GM19043 (cell line): ENCODE measurements at regions not wholly inside any gene's neighbourhood (a gene's known extent, or its start where the extent isn't known, plus 50 kb on each side); places are given as distances from the start of the nearest gene placed in this dataset.

Source experiments
- ATAC-seq: cut with Tn5 transposase; IDR thresholded peaks from one replicate; pipeline ENCODE4 v1.9.1; 2021; ENCODE audit warnings: low read depth; ENCODE audit not compliant: unreplicated experiment

- no peak for ATAC-seq
Measured at GRCh38 chr5:126069329-126069728, 353.9 kb upstream of the GRAMD2B start.

GRCh38 chr5:126070481-126070880 lies 352.7 kb upstream of the GRAMD2B start:
- ATAC-seq = no peak

- ATAC-seq = no peak
Measured at GRCh38 chr5:126074538-126074937, 348.7 kb upstream of the GRAMD2B start.

GRCh38 chr5:126079266-126079665 lies 343.9 kb upstream of the GRAMD2B start:
- no peak for ATAC-seq

- ATAC-seq = no peak
Measured at GRCh38 chr5:126081209-126081608, 342.0 kb upstream of the GRAMD2B start.

GRCh38 chr5:126093041-126093440 lies 330.2 kb upstream of the GRAMD2B start:
- no peak for ATAC-seq

GRCh38 chr5:126093718-126094117 lies 329.5 kb upstream of the GRAMD2B start:
- no peak for ATAC-seq

- ATAC-seq = no peak
Measured at GRCh38 chr5:126094991-126095390, 328.2 kb upstream of the GRAMD2B start.

- no peak for ATAC-seq
Measured at GRCh38 chr5:126096442-126097006, 326.7 kb upstream of the GRAMD2B start.

- no peak for ATAC-seq
Measured at GRCh38 chr5:126097876-126098275, 325.3 kb upstream of the GRAMD2B start.

GRCh38 chr5:126098330-126099017 lies 324.7 kb upstream of the GRAMD2B start:
- no peak for ATAC-seq

- no peak for ATAC-seq
Measured at GRCh38 chr5:126099077-126099476, 324.1 kb upstream of the GRAMD2B start.

GRCh38 chr5:126100767-126101166 lies 322.4 kb upstream of the GRAMD2B start:
- ATAC-seq = no peak

GRCh38 chr5:126101901-126102300 lies 321.3 kb upstream of the GRAMD2B start:
- ATAC-seq = no peak

- no peak for ATAC-seq
Measured at GRCh38 chr5:126103050-126103449, 320.2 kb upstream of the GRAMD2B start.

- no peak for ATAC-seq
Measured at GRCh38 chr5:126103868-126104267, 319.3 kb upstream of the GRAMD2B start.

GRCh38 chr5:126104341-126104740 lies 318.9 kb upstream of the GRAMD2B start:
- no peak for ATAC-seq

GRCh38 chr5:126104951-126105350 lies 318.3 kb upstream of the GRAMD2B start:
- ATAC-seq = no peak

- no peak for ATAC-seq
Measured at GRCh38 chr5:126106029-126106428, 317.2 kb upstream of the GRAMD2B start.

- no peak for ATAC-seq
Measured at GRCh38 chr5:126107381-126107780, 315.8 kb upstream of the GRAMD2B start.

GRCh38 chr5:126108470-126108869 lies 314.7 kb upstream of the GRAMD2B start:
- ATAC-seq = no peak

GRCh38 chr5:126115059-126115629 lies 308.1 kb upstream of the GRAMD2B start:
- ATAC-seq = no peak
